Right atrium auricular region (tissue), 2 donors: ENCODE measurements at regions not wholly inside any gene's neighbourhood (a gene's known extent, or its start where the extent isn't known, plus 50 kb on each side); places are given as distances from the start of the nearest gene placed in this dataset.

ENCODE experiments used
- DNase-seq: peaks from one replicate; pipeline ENCODE4 v3.0.0-alpha.2; 2019; ENCODE audit warnings: low spot score
- H3K27ac ChIP-seq, 2 donors: fragments of 200-600 bp; sonication (generic); 1 replicate in 1 of 2; 2 replicates in 1 of 2; pipeline ENCODE4 v1.5.1; 2016 to 2019
- H3K27me3 ChIP-seq, 2 donors: fragments of 200-600 bp; sonication (generic); one replicate each; pipeline versions ENCODE4 v1.5.1 to v1.6.0; 2017 to 2019
- H3K36me3 ChIP-seq: fragments of 200-600 bp; sonication (generic); one replicate; pipeline ENCODE4 v1.5.1; 2016
- H3K4me1 ChIP-seq, 2 donors: fragments of 200-600 bp; sonication (generic); one replicate each; pipeline versions ENCODE4 v1.5.1 to v1.6.0; 2017 to 2019
- H3K4me3 ChIP-seq, 2 donors: fragments of 200-600 bp; sonication (generic); 1 replicate in 1 of 2; 2 replicates in 1 of 2; pipeline ENCODE4 v1.5.1; 2017 to 2019; ENCODE audit warnings: mild to moderate bottlenecking in 1 of 2, moderate library complexity in 1 of 2
- H3K9me3 ChIP-seq, 2 donors: fragments of 200-600 bp; sonication (generic); one replicate each; pipeline ENCODE4 v1.5.1; 2019
- CTCF ChIP-seq, 2 donors: fragments of 200-600 bp; sonication (generic); IDR thresholded peaks; one replicate each; pipeline ENCODE4 v1.5.1; 2019; ENCODE audit warnings: antibody characterized with exemption in 2 of 2

- no peaks in the 10 kb centered on the region for H3K4me1 ChIP-seq
- no peaks in the 10 kb centered on the region for H3K27me3 ChIP-seq
- no peak for TF ChIP-seq CTCF (IDR thresholded peaks at IDR 0.05)
- H3K36me3 ChIP-seq: no peaks in the 10 kb centered on the region
- no peak for DNase-seq
- H3K9me3 ChIP-seq: no peaks in the 10 kb centered on the region
- no peak overlapping the region for H3K27ac ChIP-seq
- no peak overlapping the region for H3K4me3 ChIP-seq
These were observed 393.8 kb downstream of the SLITRK6 start for GRCh38 chr13:85405316-85405897.

DNA sequence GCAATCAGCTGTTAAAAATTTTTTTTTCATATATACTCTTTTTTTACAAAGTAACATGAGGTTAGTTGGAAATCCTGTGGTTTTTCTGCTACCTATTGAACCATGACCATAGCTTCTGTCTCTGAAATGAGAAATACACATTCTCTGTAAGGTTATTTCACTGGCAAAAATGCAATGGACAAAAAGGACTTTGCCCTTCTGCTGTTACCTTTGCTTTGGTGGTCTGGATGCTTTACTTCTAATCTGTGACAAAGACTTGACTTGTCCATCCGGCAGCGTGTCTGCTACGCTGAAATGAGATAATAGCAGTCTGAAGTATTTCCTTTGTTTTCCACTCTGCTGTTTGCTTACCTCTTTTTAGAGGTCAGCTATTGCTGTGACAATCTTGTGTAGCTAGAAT lies 412.8 kb downstream of the SLITRK6 start:
- DNase-seq: no peak
- no peaks in the 10 kb centered on the region for H3K36me3 ChIP-seq
- no peak overlapping the region for H3K27ac ChIP-seq
- no peaks in the 10 kb centered on the region for H3K4me1 ChIP-seq
- H3K27me3 ChIP-seq: no peaks in the 10 kb centered on the region
- H3K4me3 ChIP-seq: no peak overlapping the region
- H3K9me3 ChIP-seq: no peaks in the 10 kb centered on the region
- no peak for TF ChIP-seq CTCF (IDR thresholded peaks at IDR 0.05)

DNA sequence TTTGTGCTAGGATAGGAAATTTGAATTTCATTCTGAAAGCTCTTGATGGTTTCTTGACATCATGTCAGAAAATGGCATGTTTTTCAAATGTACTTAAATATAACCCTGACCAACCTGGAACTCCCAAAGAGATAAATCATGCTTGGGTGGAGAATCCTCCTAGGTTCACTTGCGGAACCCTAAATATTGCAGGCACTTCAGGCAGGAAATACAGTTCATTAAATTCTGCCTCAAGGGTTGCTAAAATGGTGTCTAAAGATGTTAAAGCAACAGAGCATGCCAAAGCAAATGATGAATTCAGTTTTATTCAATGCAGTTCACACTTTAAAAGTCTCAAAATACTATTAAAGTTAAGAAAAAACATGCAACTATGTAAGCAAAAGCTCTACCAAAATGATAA lies 415.9 kb downstream of the SLITRK6 start:
- DNase-seq: no peak
- Histone ChIP-seq H3K27me3 (no peaks in the 10 kb centered on the region), H3K36me3 (no peaks in the 10 kb centered on the region), H3K9me3 (no peaks in the 10 kb centered on the region), H3K27ac (no peak overlapping the region), H3K4me3 (no peak overlapping the region), H3K4me1 (no peaks in the 10 kb centered on the region)
- no peak for TF ChIP-seq CTCF (IDR thresholded peaks at IDR 0.05)

- TF ChIP-seq CTCF (IDR thresholded peaks at IDR 0.05): no peak
- Histone ChIP-seq H3K27me3 (no peaks in the 10 kb centered on the region), H3K4me3 (no peak overlapping the region), H3K27ac (no peak overlapping the region), H3K4me1 (no peaks in the 10 kb centered on the region), H3K9me3 (no peaks in the 10 kb centered on the region), H3K36me3 (no peaks in the 10 kb centered on the region)
- no peak for DNase-seq
These were observed 418.1 kb downstream of the SLITRK6 start for GRCh38 chr13:85381082-85381481.

- Histone ChIP-seq H3K4me1 (no peaks in the 10 kb centered on the region), H3K4me3 (no peak overlapping the region), H3K27me3 (no peaks in the 10 kb centered on the region), H3K9me3 (no peaks in the 10 kb centered on the region), H3K27ac (no peak overlapping the region), H3K36me3 (no peaks in the 10 kb centered on the region)
- TF ChIP-seq CTCF (IDR thresholded peaks at IDR 0.05): no peak
- DNase-seq: no peak
These were observed 419.2 kb downstream of the SLITRK6 start for GRCh38 chr13:85379991-85380390.

DNA sequence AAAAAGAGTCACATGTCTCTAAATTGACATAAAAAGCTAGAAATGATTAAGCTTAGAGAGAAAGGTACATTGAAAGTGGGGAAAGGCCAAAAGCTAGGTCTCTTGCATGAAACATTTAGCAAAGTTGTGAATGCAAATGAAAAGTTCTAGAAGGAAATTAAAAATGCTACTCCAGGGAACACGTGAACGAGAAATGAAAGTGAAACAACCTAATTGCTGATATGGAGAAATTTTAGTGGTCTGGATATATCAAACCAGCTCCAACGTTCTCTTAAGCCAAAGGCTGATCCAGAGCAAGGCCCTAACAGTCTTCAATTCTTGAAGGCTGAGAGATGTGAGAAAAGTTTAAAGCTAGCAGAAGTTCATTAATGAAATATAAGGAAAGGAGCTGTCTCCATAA lies 419.8 kb downstream of the SLITRK6 start:
- H3K27ac ChIP-seq: no peak overlapping the region
- no peaks in the 10 kb centered on the region for H3K9me3 ChIP-seq
- DNase-seq: no peak
- H3K4me1 ChIP-seq: no peaks in the 10 kb centered on the region
- no peak for TF ChIP-seq CTCF (IDR thresholded peaks at IDR 0.05)
- H3K36me3 ChIP-seq: no peaks in the 10 kb centered on the region
- no peak overlapping the region for H3K4me3 ChIP-seq
- no peaks in the 10 kb centered on the region for H3K27me3 ChIP-seq
